GM21526 (cell line): ENCODE measurements at regions not wholly inside any gene's neighbourhood (a gene's known extent, or its start where the extent isn't known, plus 50 kb on each side); places are given as distances from the start of the nearest gene placed in this dataset.
"Not testable (repeated sequence)": the region's sequence is repeated elsewhere in the genome, so short reads cannot be mapped to it uniquely, and the experiment has no call there.

ENCODE experiments used
- ATAC-seq: cut with Tn5 transposase; IDR thresholded peaks from one replicate; pipeline ENCODE4 v1.9.1; 2021; ENCODE audit warnings: moderate library complexity; ENCODE audit not compliant: unreplicated experiment, low FRiP score

- no peak for ATAC-seq
Measured at GRCh38 chr10:7070950-7071349, 339.9 kb downstream of the SFMBT2 start.

GRCh38 chr10:7069706-7070105 is 341.1 kb downstream of the SFMBT2 start:
- ATAC-seq: no peak

- ATAC-seq: no peak
Measured at GRCh38 chr10:7056216-7056615, 354.6 kb downstream of the SFMBT2 start.

- no peak for ATAC-seq
Measured at GRCh38 chr10:7054915-7055314, 355.9 kb downstream of the SFMBT2 start.

- ATAC-seq: no peak
Measured at GRCh38 chr10:7053195-7053594, 357.6 kb downstream of the SFMBT2 start.

- not testable (repeated sequence) for ATAC-seq
Measured at GRCh38 chr10:7050024-7050423, 360.8 kb downstream of the SFMBT2 start.

GRCh38 chr10:7048061-7048460 is 362.8 kb downstream of the SFMBT2 start:
- ATAC-seq: no peak

DNA sequence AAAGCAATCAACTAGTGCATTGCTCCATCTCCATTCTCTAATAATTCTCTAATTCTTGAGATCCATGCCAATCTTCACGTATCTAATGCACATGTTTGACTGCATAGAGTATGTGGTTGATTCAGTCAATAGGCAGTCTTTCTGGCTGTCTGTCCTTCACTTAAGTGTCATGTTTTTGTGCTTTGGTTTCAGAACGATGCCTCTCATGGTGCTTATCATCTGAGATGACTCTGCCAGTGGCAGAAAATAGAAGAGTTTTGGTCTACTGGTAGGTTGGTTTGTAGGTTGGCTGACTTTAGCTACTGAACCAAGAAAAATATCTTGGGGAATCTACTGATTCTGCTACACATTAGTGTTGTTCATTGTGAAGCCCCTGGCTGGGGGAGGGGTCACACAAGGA is 364.2 kb downstream of the SFMBT2 start:
- ATAC-seq: peak; percentile 69

GRCh38 chr10:7045891-7046599 is 364.8 kb downstream of the SFMBT2 start:
- peak; percentile 77 for ATAC-seq

DNA sequence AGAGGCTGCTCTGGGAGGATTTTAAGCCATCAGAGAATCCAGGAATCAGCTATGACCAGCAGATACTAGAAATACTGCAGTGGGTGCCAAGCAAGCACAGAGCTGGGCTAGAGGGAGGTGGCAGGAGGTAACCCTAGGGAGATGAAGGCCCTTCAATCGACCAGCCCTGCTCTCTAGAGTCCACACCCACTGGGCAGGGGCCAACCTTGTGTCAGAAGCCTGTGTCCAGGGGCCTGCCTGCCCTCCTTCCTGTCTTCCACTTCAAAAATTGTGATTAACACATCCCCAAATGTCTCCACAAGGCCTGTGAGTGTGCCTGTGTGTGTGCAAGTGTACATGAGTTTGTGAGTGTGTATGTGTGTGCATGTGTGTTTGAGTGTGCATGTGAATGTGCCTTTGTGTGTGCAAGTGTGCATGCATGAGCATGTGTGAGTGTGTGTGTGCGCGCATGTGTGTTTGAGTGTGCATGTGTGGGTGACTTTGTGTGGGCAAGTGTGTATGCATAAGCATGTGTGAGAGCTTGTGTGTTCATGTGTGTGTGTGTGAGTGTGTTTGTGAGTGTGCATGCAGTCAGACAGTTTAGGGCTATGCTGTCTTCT is 367.7 kb downstream of the SFMBT2 start:
- no peak for ATAC-seq

- ATAC-seq: no peak
Measured at GRCh38 chr10:7042419-7043054, 368.3 kb downstream of the SFMBT2 start.

DNA sequence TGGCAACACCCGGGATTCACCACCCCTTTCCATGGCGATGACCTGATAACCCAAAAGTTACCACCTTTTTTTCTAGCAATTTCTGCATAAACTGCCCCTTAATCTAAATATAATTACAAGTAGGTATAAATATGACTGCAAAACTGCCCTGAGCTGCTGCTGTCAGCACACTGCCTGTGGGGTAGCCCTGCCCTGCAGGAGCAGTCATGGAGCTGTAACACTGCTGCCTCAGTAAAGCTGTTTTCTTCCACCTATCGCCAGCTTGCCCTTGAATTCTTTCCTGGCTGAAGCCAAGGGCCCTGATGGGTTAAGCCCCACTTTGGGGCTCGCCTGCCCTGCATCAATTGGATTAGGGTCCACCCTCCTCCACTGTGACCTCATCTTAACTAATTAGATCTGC is 368.8 kb downstream of the SFMBT2 start:
- no peak for ATAC-seq

GRCh38 chr10:7040681-7041080 is 370.2 kb downstream of the SFMBT2 start:
- ATAC-seq: no peak

- ATAC-seq: no peak
Measured at GRCh38 chr10:7039859-7040258, 371.0 kb downstream of the SFMBT2 start.

DNA sequence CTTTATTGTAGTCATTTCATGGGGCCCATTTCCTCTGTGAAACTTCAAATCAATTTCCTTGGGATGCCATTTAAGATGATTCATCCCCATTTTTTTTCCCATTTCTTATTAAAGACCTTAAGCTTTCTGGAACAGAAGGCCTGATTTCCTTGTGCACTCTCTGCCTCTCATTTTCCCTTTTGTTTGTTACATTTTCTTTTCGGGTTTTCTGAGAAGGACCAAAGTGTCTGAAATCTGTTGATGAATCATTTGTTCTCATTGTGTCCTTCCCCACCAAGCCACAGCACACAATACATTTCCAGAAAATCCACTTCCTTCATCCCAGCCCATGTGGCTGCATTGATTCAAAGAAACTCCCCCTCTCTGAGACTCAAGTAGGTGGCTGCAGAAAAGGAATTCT is 372.4 kb downstream of the SFMBT2 start:
- ATAC-seq: no peak

DNA sequence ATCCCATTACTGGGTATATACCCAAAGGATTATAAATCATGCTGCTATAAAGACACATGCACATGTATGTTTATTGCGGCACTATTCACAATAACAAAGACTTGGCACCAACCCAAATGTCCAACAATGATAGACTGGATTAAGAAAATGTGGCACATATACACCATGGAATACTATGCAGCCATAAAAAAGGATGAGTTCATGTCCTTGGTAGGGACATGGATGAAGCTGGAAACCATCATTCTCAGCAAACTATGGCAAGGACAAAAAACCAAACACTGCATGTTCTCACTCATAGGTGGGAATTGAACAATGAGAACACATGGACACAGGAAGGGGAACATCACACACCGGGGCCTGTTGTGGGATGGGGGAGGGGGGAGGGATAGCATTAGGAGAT is 373.4 kb downstream of the SFMBT2 start:
- not testable (repeated sequence) for ATAC-seq

DNA sequence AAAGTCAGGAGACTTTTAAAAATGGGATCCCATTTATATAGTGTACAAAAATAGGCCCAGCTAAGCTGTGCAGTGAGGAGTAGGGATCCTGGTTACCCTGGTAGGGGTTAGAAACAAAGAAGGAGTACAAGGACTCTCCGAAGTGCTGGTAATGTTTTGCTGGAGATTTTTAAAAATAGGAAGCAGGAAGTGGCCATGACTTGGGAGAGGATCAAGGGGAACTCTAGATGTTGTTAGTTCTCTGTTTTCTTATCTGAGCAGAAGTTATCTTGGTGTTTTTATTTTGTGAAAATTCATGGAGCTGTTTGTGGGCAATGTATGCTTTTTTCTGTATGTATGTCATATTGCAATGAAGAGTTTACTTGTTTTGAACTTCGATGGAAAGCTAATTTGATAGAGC is 373.9 kb downstream of the SFMBT2 start:
- ATAC-seq: no peak

DNA sequence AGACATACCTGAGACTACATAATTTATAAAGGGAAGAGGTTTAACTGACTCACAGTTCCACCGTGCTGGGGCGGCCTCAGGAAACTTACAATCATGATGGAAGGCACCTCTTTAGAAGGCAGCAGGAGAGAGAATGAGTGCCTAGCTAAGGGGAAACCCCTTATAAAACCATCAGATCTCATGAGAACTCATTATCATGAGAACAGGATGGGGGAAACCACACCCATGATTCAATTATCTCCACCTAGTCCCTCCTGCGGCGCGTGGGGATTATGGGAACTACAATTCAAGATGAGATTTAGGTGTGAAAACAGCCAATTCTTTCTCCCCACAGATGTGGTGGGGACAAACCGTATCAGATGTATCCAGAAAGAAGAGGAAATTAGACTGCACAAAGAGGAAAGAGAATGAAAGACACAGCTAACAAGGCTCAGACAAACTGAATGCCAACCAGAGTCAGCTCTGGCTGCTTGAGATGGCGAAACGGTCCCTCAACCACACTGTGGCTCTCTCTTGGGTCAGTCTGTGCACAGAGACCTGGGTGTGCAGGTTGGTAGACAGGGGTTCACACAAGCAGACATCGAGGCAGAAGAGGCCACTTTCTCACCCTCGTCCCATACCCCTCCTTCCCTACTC is 375.6 kb downstream of the SFMBT2 start:
- no peak for ATAC-seq

DNA sequence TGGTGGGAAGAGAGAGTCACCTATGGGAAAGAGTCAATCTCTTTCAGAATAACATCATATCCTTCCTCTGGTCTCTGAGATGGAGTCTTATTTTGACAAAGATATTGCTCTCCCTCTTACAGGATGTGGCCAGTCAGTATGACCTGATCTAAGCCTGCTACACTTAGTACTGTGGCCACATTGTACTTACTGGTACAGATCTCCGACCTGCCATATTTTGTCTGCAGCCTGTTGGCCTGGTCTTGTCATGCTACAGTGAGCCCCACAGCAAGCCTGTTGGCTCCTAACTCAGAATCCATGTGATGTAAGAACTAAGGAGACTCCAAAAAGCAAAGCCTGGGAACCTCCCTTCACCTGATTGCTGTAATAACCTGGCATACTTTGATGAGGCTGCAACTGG is 377.8 kb downstream of the SFMBT2 start:
- no peak for ATAC-seq

DNA sequence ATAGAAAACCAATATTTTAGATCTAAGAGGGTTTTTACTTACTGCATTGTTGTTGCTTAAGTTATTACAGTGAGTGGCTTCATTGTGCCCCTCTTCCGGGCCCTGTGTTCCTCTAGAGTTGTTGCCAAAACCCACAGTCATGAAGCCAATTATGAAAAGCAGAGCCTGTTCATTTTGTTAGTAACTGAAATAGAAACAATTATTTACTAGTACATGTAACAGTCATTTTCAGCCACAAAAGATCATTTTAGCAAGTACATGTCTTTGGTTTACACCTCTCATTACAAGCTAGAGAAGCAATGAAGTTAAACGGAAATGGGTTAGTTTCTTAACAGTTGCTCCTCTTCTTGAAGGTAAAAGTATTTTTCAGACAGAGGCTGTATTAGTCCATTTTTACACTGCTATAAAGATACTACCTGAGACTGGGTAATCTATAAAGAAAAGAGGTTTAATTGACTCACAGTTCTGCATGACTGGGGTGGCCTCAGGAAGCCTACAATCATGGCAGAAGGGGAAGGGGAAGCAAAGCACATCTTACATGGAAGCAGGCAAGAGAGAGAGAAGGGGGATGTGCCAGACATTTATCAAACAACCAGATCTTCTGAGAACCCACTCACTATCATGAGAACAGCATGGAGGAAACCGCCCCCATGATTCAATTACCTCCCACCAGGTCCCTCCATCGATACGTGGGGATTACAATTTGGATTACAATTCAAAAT is 380.5 kb downstream of the SFMBT2 start:
- ATAC-seq: no peak

- ATAC-seq: no peak
Measured at GRCh38 chr10:7029672-7030071, 381.2 kb downstream of the SFMBT2 start.
